HepG2 (cell line): ENCODE measurements at regions not wholly inside any gene's neighbourhood (a gene's known extent, or its start where the extent isn't known, plus 50 kb on each side); places are given as distances from the start of the nearest gene placed in this dataset.
"Not testable (repeated sequence)": the region's sequence is repeated elsewhere in the genome, so short reads cannot be mapped to it uniquely, and the experiment has no call there.

Experiments used
- ATAC-seq: fragments of 200-7000 bp; cut with Tn5 transposase; 3 replicates; pipeline ENCODE4 v1.9.1; 2020; ENCODE audit warnings: mild to moderate bottlenecking, moderate library complexity
- BruUV-seq: library from RNA; stranded (reverse); fragments of 400-500 nt; replicated peaks from 2 replicates; lab custom pipeline; 2021; lab: Mats Ljungman, UMichigan
- CTCF ChIA-PET: fragments of 300-600 bp; formaldehyde crosslinking; extraction: SDS; loops from one replicate; lab custom pipeline; 2021; ENCODE audit warnings: low total read pairs, inconsistent platforms, low intra/inter-chr PET ratio; lab: Yijun Ruan, JAX
- POLR2A ChIA-PET: fragments of 350-600 bp; sonication (Branson Sonifier 250); formaldehyde crosslinking; loops from one replicate; lab custom pipeline; 2020; ENCODE audit warnings: antibody characterized with exemption, inconsistent platforms; lab: Yijun Ruan, JAX
- DNase-seq: peaks from one replicate; pipeline ENCODE4 v3.0.0-alpha.2; 2015; ENCODE audit warnings: low spot score
- FAIRE-seq: peaks from 3 replicates; lab custom pipeline; 2011; peaks lifted over from hg19 to GRCh38; lab: Jason Lieb, UNC
- H2AFZ ChIP-seq: one replicate; pipeline ENCODE4 v1.6.1; 2011; ENCODE audit warnings: low read length, inconsistent platforms
- H3K27ac ChIP-seq: fragments of 300-600 bp; 3 replicates; pipeline ENCODE4 v1.8.0; 2011; ENCODE audit warnings: mixed run types, mild to moderate bottlenecking, mixed read lengths, low read length, inconsistent platforms; ENCODE audit not compliant: insufficient read depth; ENCODE audit errors: extremely low read length
- H3K27me3 ChIP-seq, 2 experiments: fragments of 200-600 bp in 1 of 2; 2 replicates in 1 of 2; 3 replicates in 1 of 2; pipeline versions ENCODE4 v1.6.0 to v1.8.0; 2011; ENCODE audit warnings: low read length in 2 of 2, mild to moderate bottlenecking in 2 of 2, moderate library complexity in 2 of 2, inconsistent platforms in 1 of 2; ENCODE audit not compliant: insufficient read depth in 2 of 2, control insufficient read depth in 1 of 2
- H3K36me3 ChIP-seq, 2 experiments: fragments of 200-600 bp in 1 of 2; replicated peaks in 1 of 2; 2 replicates in 1 of 2; 3 replicates in 1 of 2; pipeline versions ENCODE4 v1.5.1 to v1.8.0; 2011; ENCODE audit warnings: low read length in 2 of 2, inconsistent platforms in 1 of 2; ENCODE audit not compliant: insufficient read depth in 2 of 2, control insufficient read depth in 1 of 2
- H3K4me1 ChIP-seq: 2 replicates; pipeline ENCODE4 v1.5.1; 2012; ENCODE audit warnings: low read length, inconsistent platforms; ENCODE audit not compliant: insufficient read depth
- H3K4me2 ChIP-seq: 2 replicates; pipeline ENCODE4 v1.6.0; 2011; ENCODE audit warnings: low read depth, low read length, inconsistent platforms
- H3K4me3 ChIP-seq, 3 experiments: fragments of 200-600 bp in 1 of 3; sonication (generic), shearing (Covaris generic) in 1 of 3; replicated peaks in 1 of 3; 2 replicates each; pipeline ENCODE4 v1.5.1; 2011 to 2016; ENCODE audit warnings: low read length in 3 of 3, inconsistent platforms in 2 of 3, low read depth in 2 of 3, mild to moderate bottlenecking in 2 of 3, control low read depth in 1 of 3, mixed read lengths in 1 of 3; ENCODE audit not compliant: insufficient read depth in 1 of 3
- H3K79me2 ChIP-seq: one replicate; pipeline ENCODE4 v1.6.1; 2011; ENCODE audit warnings: low read length, inconsistent platforms; ENCODE audit not compliant: insufficient read depth
- H3K9ac ChIP-seq: 2 replicates; pipeline ENCODE4 v1.6.0; 2011; ENCODE audit warnings: mild to moderate bottlenecking, low read depth, low read length, inconsistent platforms; ENCODE audit not compliant: insufficient read depth
- H3K9me3 ChIP-seq: 2 replicates; pipeline ENCODE4 v1.5.1; 2012; ENCODE audit warnings: mild to moderate bottlenecking, low read length
- H4K20me1 ChIP-seq: 2 replicates; pipeline ENCODE4 v1.6.0; 2011; ENCODE audit warnings: inconsistent platforms, mild to moderate bottlenecking, low read length, moderate library complexity; ENCODE audit not compliant: insufficient read depth
- PHF8 ChIP-seq: sonication (generic); formaldehyde crosslinking; IDR thresholded peaks from 2 replicates; pipeline ENCODE4 v1.5.0; 2020; ENCODE audit warnings: missing genetic modification reagents
- ZFX ChIP-seq: sonication (generic); formaldehyde crosslinking; IDR thresholded peaks from 2 replicates; pipeline ENCODE4 v1.4.0; 2020; ENCODE audit warnings: mild to moderate bottlenecking, low read depth, missing genetic modification reagents, moderate library complexity
- WGBS: methylation state at CpG from one replicate; pipeline ENCODE4 v1.1.6; 2017; ENCODE audit warnings: low lambda C conversion rate; 5-methylcytosine and 5-hydroxymethylcytosine counted together
- in situ Hi-C: cut with HindIII; loops from 2 replicates; pipeline ENCODE4 v1.10.0; 2017; ENCODE audit warnings: low pct_unique_long_range_greater_than_20kb; ENCODE audit not compliant: extremely low pct_ligation_motif_present
- intact Hi-C: fragments of 100-400 bp; cut with micrococcal nuclease; formaldehyde crosslinking; loops from one replicate; pipeline ENCODE4 v1.10.0; 2022; ENCODE audit not compliant: unreplicated experiment
- TF ChIP-seq, protein P1 (sequence below): sonication (generic); formaldehyde crosslinking; IDR thresholded peaks from 2 replicates; pipeline ENCODE4 v1.4.0; 2020; ENCODE audit warnings: mild to moderate bottlenecking, missing genetic modification reagents
- TF ChIP-seq, protein P2 (sequence below): sonication (generic); formaldehyde crosslinking; IDR thresholded peaks from 2 replicates; pipeline ENCODE4 v1.5.1; 2020; ENCODE audit warnings: mild to moderate bottlenecking, missing genetic modification reagents, moderate library complexity

DNA sequence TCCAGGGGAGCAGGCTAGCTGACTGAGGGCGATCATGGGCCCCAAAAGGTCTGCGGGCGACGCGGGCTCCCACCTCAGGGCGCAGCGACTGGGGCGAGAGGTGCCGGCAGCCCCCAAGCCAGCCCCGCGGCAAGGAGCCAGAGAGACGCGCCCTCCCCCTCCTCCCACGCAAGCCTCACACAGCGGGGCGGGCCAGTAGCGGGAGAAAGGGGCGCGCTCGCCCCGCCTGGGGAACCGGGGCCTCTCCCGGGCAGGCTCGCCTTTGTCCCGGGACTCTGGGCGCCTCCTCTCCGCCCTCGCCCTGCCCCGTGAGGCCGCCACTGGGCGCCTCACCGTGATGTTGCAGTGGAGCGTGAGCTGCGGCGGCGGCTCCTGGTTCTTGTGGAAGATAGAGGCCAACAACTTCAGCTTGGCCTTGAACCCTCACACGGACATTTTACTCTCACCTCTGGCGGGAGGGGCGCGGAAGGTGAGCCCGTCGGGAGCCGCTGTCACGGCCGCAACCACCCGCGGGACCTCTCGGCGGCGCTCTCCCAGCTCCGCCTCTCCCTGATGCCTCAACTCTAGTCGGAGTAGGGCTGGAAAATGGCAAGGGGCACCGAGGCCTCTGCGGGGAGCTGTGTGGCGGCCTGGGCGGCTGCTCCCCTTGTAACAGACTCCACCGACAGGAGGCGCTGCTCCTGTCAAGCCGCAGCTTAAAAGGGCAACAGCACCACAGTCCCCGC, 100.5 kb upstream of the ZSCAN2 start:
- H3K4me1 ChIP-seq, H3K27me3 ChIP-seq, H2AFZ ChIP-seq, H3K9ac ChIP-seq, FAIRE-seq, CTCF ChIA-PET, POLR2A ChIA-PET, H3K9me3 ChIP-seq, ATAC-seq, BruUV-seq, in situ Hi-C loops, H3K4me2 ChIP-seq, H3K79me2 ChIP-seq, H3K27ac ChIP-seq, H3K36me3 ChIP-seq, DNase-seq, intact Hi-C loops, H4K20me1 ChIP-seq: not testable (repeated sequence)
- H3K4me3 ChIP-seq: peak overlapping the region in 1 of 3 experiments; percentile 42; a peak in 3 of 6 replicates
- WGBS: no CpG with 5 or more reads among the region's 60 CpGs
- TF ChIP-seq, protein P1, sequence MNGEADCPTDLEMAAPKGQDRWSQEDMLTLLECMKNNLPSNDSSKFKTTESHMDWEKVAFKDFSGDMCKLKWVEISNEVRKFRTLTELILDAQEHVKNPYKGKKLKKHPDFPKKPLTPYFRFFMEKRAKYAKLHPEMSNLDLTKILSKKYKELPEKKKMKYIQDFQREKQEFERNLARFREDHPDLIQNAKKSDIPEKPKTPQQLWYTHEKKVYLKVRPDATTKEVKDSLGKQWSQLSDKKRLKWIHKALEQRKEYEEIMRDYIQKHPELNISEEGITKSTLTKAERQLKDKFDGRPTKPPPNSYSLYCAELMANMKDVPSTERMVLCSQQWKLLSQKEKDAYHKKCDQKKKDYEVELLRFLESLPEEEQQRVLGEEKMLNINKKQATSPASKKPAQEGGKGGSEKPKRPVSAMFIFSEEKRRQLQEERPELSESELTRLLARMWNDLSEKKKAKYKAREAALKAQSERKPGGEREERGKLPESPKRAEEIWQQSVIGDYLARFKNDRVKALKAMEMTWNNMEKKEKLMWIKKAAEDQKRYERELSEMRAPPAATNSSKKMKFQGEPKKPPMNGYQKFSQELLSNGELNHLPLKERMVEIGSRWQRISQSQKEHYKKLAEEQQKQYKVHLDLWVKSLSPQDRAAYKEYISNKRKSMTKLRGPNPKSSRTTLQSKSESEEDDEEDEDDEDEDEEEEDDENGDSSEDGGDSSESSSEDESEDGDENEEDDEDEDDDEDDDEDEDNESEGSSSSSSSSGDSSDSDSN (CRISPR knock-in tag): peak; percentile 51; the same call in 1 of the 2 replicates
- TF ChIP-seq PHF8 (0 out of 2 replicates have a peak, but pooled peaks have one; percentile 22), ZFX (CRISPR knock-in tag) (0 out of 2 replicates have a peak, but pooled peaks have one; percentile 20)
- TF ChIP-seq, protein P2, sequence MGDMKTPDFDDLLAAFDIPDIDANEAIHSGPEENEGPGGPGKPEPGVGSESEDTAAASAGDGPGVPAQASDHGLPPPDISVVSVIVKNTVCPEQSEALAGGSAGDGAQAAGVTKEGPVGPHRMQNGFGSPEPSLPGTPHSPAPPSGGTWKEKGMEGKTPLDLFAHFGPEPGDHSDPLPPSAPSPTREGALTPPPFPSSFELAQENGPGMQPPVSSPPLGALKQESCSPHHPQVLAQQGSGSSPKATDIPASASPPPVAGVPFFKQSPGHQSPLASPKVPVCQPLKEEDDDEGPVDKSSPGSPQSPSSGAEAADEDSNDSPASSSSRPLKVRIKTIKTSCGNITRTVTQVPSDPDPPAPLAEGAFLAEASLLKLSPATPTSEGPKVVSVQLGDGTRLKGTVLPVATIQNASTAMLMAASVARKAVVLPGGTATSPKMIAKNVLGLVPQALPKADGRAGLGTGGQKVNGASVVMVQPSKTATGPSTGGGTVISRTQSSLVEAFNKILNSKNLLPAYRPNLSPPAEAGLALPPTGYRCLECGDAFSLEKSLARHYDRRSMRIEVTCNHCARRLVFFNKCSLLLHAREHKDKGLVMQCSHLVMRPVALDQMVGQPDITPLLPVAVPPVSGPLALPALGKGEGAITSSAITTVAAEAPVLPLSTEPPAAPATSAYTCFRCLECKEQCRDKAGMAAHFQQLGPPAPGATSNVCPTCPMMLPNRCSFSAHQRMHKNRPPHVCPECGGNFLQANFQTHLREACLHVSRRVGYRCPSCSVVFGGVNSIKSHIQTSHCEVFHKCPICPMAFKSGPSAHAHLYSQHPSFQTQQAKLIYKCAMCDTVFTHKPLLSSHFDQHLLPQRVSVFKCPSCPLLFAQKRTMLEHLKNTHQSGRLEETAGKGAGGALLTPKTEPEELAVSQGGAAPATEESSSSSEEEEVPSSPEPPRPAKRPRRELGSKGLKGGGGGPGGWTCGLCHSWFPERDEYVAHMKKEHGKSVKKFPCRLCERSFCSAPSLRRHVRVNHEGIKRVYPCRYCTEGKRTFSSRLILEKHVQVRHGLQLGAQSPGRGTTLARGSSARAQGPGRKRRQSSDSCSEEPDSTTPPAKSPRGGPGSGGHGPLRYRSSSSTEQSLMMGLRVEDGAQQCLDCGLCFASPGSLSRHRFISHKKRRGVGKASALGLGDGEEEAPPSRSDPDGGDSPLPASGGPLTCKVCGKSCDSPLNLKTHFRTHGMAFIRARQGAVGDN (CRISPR knock-in tag): peak; percentile 36

DNA sequence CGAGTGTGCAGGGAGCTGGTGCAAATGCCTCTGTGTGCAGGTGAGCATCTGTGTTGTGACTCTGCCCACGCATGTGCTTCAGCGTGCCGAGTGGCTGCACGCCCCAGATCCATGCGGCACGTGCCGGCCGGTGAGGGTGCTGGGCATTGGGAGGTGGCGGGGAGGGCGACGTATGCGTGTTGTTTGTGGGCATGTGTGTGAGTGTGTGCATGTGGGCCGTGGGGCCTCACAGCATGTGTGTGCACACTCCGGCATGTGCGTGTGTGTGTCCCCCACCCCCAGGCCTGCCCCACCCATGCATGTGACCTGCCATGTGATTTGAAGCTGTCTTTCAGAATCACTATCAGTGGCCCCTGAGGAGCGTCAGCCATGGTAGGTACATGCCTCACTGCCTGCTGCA, 97.7 kb upstream of the ZSCAN2 start:
- CTCF ChIA-PET, H3K4me2 ChIP-seq, H2AFZ ChIP-seq, H3K9ac ChIP-seq, H3K36me3 ChIP-seq, H4K20me1 ChIP-seq, H3K27ac ChIP-seq, ATAC-seq, H3K4me3 ChIP-seq, H3K9me3 ChIP-seq, BruUV-seq, POLR2A ChIA-PET, H3K4me1 ChIP-seq, H3K79me2 ChIP-seq, in situ Hi-C loops, DNase-seq, H3K27me3 ChIP-seq, FAIRE-seq, intact Hi-C loops: not testable (repeated sequence)
- no CpG with 5 or more reads among the region's 17 CpGs for WGBS
